ENCODE measurements at regions not wholly inside any gene's neighbourhood (a gene's known extent, or its start where the extent isn't known, plus 50 kb on each side); places are given as distances from the start of the nearest gene placed in this dataset.

DNA sequence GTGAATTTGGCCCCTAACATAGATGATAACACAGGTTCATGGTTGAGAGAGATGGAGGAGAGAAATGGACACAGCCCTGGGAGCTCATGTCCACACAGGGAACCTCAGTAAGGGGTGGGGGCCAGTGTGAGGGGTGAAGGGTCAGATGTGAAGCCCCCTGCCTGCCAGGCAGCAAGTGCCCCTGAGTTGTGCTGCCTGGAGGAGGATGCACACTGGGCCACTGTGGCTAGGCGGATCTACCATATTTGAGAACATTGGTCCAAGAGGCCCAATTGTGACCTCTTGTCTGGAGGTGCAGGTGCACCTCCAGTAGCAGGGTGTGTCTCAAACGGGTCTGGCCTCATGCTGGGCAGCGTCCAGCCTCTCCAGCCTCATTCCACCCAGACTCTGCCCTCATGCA is 99.6 kb upstream of the SNTG2 start:
- H3K4me3 ChIP-seq (ENCODE audit: control insufficient read depth, low read depth, low read length): no peak overlapping the region
- DNase-seq (ENCODE audit: low read depth): no peak
- TF ChIP-seq, protein P1, sequence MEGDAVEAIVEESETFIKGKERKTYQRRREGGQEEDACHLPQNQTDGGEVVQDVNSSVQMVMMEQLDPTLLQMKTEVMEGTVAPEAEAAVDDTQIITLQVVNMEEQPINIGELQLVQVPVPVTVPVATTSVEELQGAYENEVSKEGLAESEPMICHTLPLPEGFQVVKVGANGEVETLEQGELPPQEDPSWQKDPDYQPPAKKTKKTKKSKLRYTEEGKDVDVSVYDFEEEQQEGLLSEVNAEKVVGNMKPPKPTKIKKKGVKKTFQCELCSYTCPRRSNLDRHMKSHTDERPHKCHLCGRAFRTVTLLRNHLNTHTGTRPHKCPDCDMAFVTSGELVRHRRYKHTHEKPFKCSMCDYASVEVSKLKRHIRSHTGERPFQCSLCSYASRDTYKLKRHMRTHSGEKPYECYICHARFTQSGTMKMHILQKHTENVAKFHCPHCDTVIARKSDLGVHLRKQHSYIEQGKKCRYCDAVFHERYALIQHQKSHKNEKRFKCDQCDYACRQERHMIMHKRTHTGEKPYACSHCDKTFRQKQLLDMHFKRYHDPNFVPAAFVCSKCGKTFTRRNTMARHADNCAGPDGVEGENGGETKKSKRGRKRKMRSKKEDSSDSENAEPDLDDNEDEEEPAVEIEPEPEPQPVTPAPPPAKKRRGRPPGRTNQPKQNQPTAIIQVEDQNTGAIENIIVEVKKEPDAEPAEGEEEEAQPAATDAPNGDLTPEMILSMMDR (IDR thresholded peaks at IDR 0.05; ENCODE audit: control insufficient read depth, insufficient read depth, low read depth, low read length, missing control alignments): no peak

DNA sequence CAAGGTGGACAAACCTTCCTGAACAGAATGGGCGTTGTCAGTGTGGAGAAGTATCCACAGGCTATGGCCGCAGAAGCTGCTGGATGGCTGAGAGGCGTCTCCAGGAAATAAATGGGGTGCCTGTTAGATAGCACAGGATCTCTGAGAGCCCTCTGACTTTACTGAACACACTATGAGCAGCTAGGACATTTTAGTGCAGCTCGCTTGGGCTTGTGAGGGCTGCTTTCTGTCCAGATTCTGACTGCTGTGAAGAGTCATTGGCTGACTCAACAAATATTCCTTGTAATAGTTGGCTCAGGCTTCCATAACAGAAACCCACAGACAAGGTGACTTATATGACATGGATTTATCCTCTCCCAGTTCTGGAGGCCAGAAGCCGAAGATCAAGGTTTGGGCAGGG is 100.2 kb upstream of the SNTG2 start:
- TF ChIP-seq, protein P1 (IDR thresholded peaks at IDR 0.05; ENCODE audit: control insufficient read depth, insufficient read depth, low read depth, low read length, missing control alignments): no peak
- H3K4me3 ChIP-seq (ENCODE audit: control insufficient read depth, low read depth, low read length): no peak overlapping the region
- DNase-seq (ENCODE audit: low read depth): no peak

DNA sequence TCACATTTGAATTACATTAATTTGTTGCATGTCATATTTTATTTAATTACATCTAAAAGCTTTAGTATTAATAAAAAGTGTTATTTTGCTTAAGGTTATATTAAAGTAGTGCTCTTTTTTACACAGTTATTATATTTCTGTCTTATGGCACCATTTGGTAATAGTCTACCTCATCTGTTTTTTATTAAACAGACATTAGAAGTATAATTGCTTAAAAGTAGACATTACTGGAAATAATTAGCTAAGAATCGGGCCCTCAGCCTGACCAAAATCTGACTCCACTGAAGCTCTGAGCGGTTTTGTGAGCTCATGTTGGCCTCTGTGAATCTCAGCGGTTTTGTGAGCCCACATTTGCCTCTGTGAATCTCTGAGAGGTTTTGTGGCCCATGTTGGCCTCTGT is 102.5 kb upstream of the SNTG2 start:
- no peak for DNase-seq (ENCODE audit: low read depth)
- TF ChIP-seq, protein P1 (IDR thresholded peaks at IDR 0.05; ENCODE audit: control insufficient read depth, insufficient read depth, low read depth, low read length, missing control alignments): no peak
- no peak overlapping the region for H3K4me3 ChIP-seq (ENCODE audit: control insufficient read depth, low read depth, low read length)

DNA sequence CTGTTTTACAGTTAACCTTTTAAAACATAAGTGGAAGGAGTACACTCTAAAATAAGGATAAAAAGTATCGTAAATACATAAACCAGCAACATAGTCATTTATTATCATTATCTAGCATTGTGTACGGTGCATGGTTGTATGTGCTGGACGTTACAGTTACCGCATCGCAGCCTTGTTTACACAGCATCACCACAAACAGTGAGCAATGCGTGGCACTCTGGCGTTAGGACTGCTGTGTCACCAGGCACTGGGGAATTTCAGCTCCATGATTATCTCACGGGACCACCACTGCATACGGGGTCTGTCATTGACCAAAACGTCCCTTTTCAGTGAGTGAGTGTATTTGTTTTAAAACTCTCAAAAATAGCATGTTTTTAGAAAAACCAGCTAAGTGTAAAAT is 103.0 kb upstream of the SNTG2 start:
- TF ChIP-seq, protein P1 (IDR thresholded peaks at IDR 0.05; ENCODE audit: control insufficient read depth, insufficient read depth, low read depth, low read length, missing control alignments): no peak
- DNase-seq (ENCODE audit: low read depth): no peak
- H3K4me3 ChIP-seq (ENCODE audit: control insufficient read depth, low read depth, low read length): no peak overlapping the region

DNA sequence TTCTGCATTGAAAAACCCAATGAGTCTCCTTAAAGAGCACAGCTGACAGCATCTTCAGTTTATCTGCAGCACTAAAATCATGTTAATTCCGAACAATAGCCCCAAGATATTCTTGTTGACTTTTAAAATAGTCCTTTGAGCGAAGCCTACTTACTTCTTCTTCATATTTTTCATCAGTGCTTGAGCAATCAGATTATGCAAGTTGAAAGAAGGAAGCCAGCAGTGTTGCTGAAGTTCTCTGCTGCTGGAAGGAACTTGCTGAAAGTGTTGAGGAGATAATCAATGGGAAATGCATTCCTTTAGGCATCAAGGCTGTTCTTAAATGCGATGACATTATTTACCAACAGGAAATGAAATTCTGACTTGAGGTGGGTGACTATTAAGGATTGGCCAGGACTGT is 105.9 kb upstream of the SNTG2 start:
- no peak overlapping the region for H3K4me3 ChIP-seq (ENCODE audit: control insufficient read depth, low read depth, low read length)
- TF ChIP-seq, protein P1 (IDR thresholded peaks at IDR 0.05; ENCODE audit: control insufficient read depth, insufficient read depth, low read depth, low read length, missing control alignments): no peak

DNA sequence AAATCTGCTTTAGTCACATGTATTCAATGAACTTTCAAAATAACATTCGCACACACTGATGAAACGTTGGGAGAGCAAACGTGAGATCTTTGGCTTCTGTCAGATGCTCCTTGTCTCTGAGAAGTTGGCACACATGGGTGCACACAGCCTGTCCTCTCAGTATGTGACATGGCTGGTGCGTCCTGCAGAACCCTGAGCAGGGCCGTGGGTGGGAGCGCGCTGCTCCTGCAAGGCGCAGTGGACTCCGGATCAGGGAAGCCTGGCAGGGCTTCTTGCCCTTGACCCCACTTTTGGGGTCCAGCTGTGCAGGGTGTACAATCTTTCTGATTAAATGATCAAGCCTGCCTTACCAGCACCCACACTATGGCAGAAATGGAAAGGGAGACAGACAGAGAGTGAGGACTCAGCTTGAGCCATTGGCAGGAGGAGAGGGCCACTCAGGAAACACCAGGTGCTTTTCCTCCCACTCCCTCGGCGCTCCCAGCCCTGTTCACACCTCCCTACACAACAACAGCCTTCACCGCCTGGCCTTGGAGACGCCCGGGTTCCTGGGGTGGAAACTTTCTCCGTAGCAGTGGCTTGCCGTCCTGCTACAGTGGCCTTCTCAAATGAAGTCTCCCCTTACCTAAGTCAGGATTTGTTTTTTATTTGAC is 108.4 kb upstream of the SNTG2 start:
- no peak overlapping the region for H3K4me3 ChIP-seq (ENCODE audit: control insufficient read depth, low read depth, low read length)
- no peak for DNase-seq (ENCODE audit: low read depth)
- TF ChIP-seq, protein P1 (IDR thresholded peaks at IDR 0.05; ENCODE audit: control insufficient read depth, insufficient read depth, low read depth, low read length, missing control alignments): no peak

More for the DNA sequence above, 105.9 kb upstream of the SNTG2 start:
- no peak for DNase-seq (ENCODE audit: low read depth)

All from AG09309 (cell line).